ENCODE measurements at regions not wholly inside any gene's neighbourhood (a gene's known extent, or its start where the extent isn't known, plus 50 kb on each side); places are given as distances from the start of the nearest gene placed in this dataset.

GRCh38 chr17:79521225-79521624, 89.6 kb downstream of the RBFOX3 start:
- no peak for DNase-seq (ENCODE audit: low read depth)

GRCh38 chr17:79520167-79521165, 90.4 kb downstream of the RBFOX3 start:
- no peak for DNase-seq (ENCODE audit: low read depth)

- no peak for DNase-seq (ENCODE audit: low read depth)
Observed at GRCh38 chr17:79519601-79520000, 91.2 kb downstream of the RBFOX3 start.

- DNase-seq (ENCODE audit: low read depth), result no peak
Observed at GRCh38 chr17:79518585-79519523, 92.0 kb downstream of the RBFOX3 start.

GRCh38 chr17:79517827-79518584, 92.8 kb downstream of the RBFOX3 start:
- no peak for DNase-seq (ENCODE audit: low read depth)

GRCh38 chr17:79515646-79516571, 94.9 kb downstream of the RBFOX3 start:
- no peak for DNase-seq (ENCODE audit: low read depth)

- DNase-seq (ENCODE audit: low read depth), result no peak
Observed at GRCh38 chr17:79515110-79515509, 95.7 kb downstream of the RBFOX3 start.

GRCh38 chr17:79513820-79514535, 96.9 kb downstream of the RBFOX3 start:
- DNase-seq (ENCODE audit: low read depth), result no peak

GRCh38 chr17:79513206-79513605, 97.6 kb downstream of the RBFOX3 start:
- DNase-seq (ENCODE audit: low read depth), result no peak

- DNase-seq (ENCODE audit: low read depth), result no peak
Observed at GRCh38 chr17:79511471-79511870, 99.4 kb downstream of the RBFOX3 start.

- DNase-seq (ENCODE audit: low read depth), result no peak
Observed at GRCh38 chr17:79510071-79510470, 100.8 kb downstream of the RBFOX3 start.

GRCh38 chr17:79509490-79509889, 101.4 kb downstream of the RBFOX3 start:
- no peak for DNase-seq (ENCODE audit: low read depth)

- DNase-seq (ENCODE audit: low read depth), result no peak
Observed at GRCh38 chr17:79509008-79509407, 101.8 kb downstream of the RBFOX3 start.

- DNase-seq (ENCODE audit: low read depth), result no peak
Observed at GRCh38 chr17:79508291-79508716, 102.5 kb downstream of the RBFOX3 start.

GRCh38 chr17:79506955-79507354, 103.9 kb downstream of the RBFOX3 start:
- DNase-seq (ENCODE audit: low read depth), result no peak

- no peak for DNase-seq (ENCODE audit: low read depth)
Observed at GRCh38 chr17:79506150-79506870, 104.5 kb downstream of the RBFOX3 start.

- no peak for DNase-seq (ENCODE audit: low read depth)
Observed at GRCh38 chr17:79505199-79505598, 105.7 kb downstream of the RBFOX3 start.

GRCh38 chr17:79504181-79504605, 106.7 kb downstream of the RBFOX3 start:
- DNase-seq (ENCODE audit: low read depth), result no peak

GRCh38 chr17:79503126-79503839, 107.6 kb downstream of the RBFOX3 start:
- no peak for DNase-seq (ENCODE audit: low read depth)
